ENCODE measurements at regions not wholly inside any gene's neighbourhood (a gene's known extent, or its start where the extent isn't known, plus 50 kb on each side); places are given as distances from the start of the nearest gene placed in this dataset.

- no peak for DNase-seq
Measured at GRCh38 chr6:8670792-8671191, 235.4 kb upstream of the SLC35B3 start.

GRCh38 chr6:8664700-8665099, 229.4 kb upstream of the SLC35B3 start:
- no peak for DNase-seq

GRCh38 chr6:8664070-8664469, 228.7 kb upstream of the SLC35B3 start:
- DNase-seq, result no peak

- DNase-seq, result no peak
Measured at GRCh38 chr6:8659404-8660189, 224.3 kb upstream of the SLC35B3 start.

- no peak for DNase-seq
Measured at GRCh38 chr6:8658416-8658815, 223.1 kb upstream of the SLC35B3 start.

GRCh38 chr6:8657522-8657921, 222.2 kb upstream of the SLC35B3 start:
- no peak for DNase-seq

- no peak for DNase-seq
Measured at GRCh38 chr6:8655670-8656454, 220.5 kb upstream of the SLC35B3 start.

GRCh38 chr6:8652710-8653109, 217.4 kb upstream of the SLC35B3 start:
- DNase-seq, result no peak

- no peak for DNase-seq
Measured at GRCh38 chr6:8651998-8652397, 216.7 kb upstream of the SLC35B3 start.

GRCh38 chr6:8645212-8645611, 209.9 kb upstream of the SLC35B3 start:
- DNase-seq, result no peak

- DNase-seq, result no peak
Measured at GRCh38 chr6:8644306-8644705, 209.0 kb upstream of the SLC35B3 start.

GRCh38 chr6:8642854-8643253, 207.5 kb upstream of the SLC35B3 start:
- DNase-seq, result no peak

- DNase-seq, result no peak
Measured at GRCh38 chr6:8642131-8642530, 206.8 kb upstream of the SLC35B3 start.

- no peak for DNase-seq
Measured at GRCh38 chr6:8639928-8640649, 204.7 kb upstream of the SLC35B3 start.

- no peak for DNase-seq
Measured at GRCh38 chr6:8637896-8638597, 202.7 kb upstream of the SLC35B3 start.

- no peak for DNase-seq
Measured at GRCh38 chr6:8633762-8634161, 198.4 kb upstream of the SLC35B3 start.

- DNase-seq, result no peak
Measured at GRCh38 chr6:8628736-8629135, 193.4 kb upstream of the SLC35B3 start.

GRCh38 chr6:8628063-8628462, 192.7 kb upstream of the SLC35B3 start:
- DNase-seq, result no peak

- DNase-seq, result no peak
Measured at GRCh38 chr6:8627085-8627861, 191.9 kb upstream of the SLC35B3 start.

GRCh38 chr6:8624665-8625064, 189.3 kb upstream of the SLC35B3 start:
- DNase-seq, result no peak

- no peak for DNase-seq
Measured at GRCh38 chr6:8623441-8623840, 188.1 kb upstream of the SLC35B3 start.

GRCh38 chr6:8619853-8620252, 184.5 kb upstream of the SLC35B3 start:
- DNase-seq, result no peak
